Ureter (tissue), 1 donor: ENCODE measurements at regions not wholly inside any gene's neighbourhood (a gene's known extent, or its start where the extent isn't known, plus 50 kb on each side); places are given as distances from the start of the nearest gene placed in this dataset.

Experiments used
- DNase-seq: peaks from one replicate; pipeline ENCODE4 v3.0.0-alpha.2; 2020; ENCODE audit warnings: low spot score
- donor health status: DM: yes; HTN: yes; CAD: no.

- DNase-seq: no peak
Measured at GRCh38 chr13:62320129-62321108, 904.8 kb upstream of the PCDH20 start.

GRCh38 chr13:62309904-62310303, 894.3 kb upstream of the PCDH20 start:
- no peak for DNase-seq

- DNase-seq: no peak
Measured at GRCh38 chr13:62305756-62306155, 890.1 kb upstream of the PCDH20 start.

GRCh38 chr13:62302341-62302740, 886.7 kb upstream of the PCDH20 start:
- DNase-seq: no peak

- no peak for DNase-seq
Measured at GRCh38 chr13:62299988-62300387, 884.3 kb upstream of the PCDH20 start.

- no peak for DNase-seq
Measured at GRCh38 chr13:62296812-62297211, 881.2 kb upstream of the PCDH20 start.

GRCh38 chr13:62294244-62294643, 878.6 kb upstream of the PCDH20 start:
- no peak for DNase-seq

GRCh38 chr13:62292714-62293480, 877.2 kb upstream of the PCDH20 start:
- DNase-seq: no peak

- DNase-seq: no peak
Measured at GRCh38 chr13:62290542-62290941, 874.9 kb upstream of the PCDH20 start.

GRCh38 chr13:62287764-62288163, 872.1 kb upstream of the PCDH20 start:
- DNase-seq: no peak

GRCh38 chr13:62280590-62280989, 864.9 kb upstream of the PCDH20 start:
- DNase-seq: no peak

- DNase-seq: no peak
Measured at GRCh38 chr13:62278271-62278670, 862.6 kb upstream of the PCDH20 start.

- DNase-seq: no peak
Measured at GRCh38 chr13:62251734-62252133, 836.1 kb upstream of the PCDH20 start.

GRCh38 chr13:62250501-62251201, 835.0 kb upstream of the PCDH20 start:
- no peak for DNase-seq

GRCh38 chr13:62246581-62246980, 830.9 kb upstream of the PCDH20 start:
- DNase-seq: no peak

GRCh38 chr13:62243106-62243505, 827.5 kb upstream of the PCDH20 start:
- DNase-seq: no peak

GRCh38 chr13:62234780-62235440, 819.3 kb upstream of the PCDH20 start:
- no peak for DNase-seq

- no peak for DNase-seq
Measured at GRCh38 chr13:62210951-62211350, 795.3 kb upstream of the PCDH20 start.

GRCh38 chr13:62209529-62209928, 793.9 kb upstream of the PCDH20 start:
- no peak for DNase-seq

- no peak for DNase-seq
Measured at GRCh38 chr13:62207388-62207787, 791.7 kb upstream of the PCDH20 start.

- DNase-seq: no peak
Measured at GRCh38 chr13:62206165-62206564, 790.5 kb upstream of the PCDH20 start.

- DNase-seq: no peak
Measured at GRCh38 chr13:62205273-62205672, 789.6 kb upstream of the PCDH20 start.
